HG03520 (cell line): ENCODE measurements at regions not wholly inside any gene's neighbourhood (a gene's known extent, or its start where the extent isn't known, plus 50 kb on each side); places are given as distances from the start of the nearest gene placed in this dataset.

Experiments
- ATAC-seq: cut with Tn5 transposase; IDR thresholded peaks from one replicate; pipeline ENCODE4 v1.9.1; 2021; ENCODE audit warnings: mild to moderate bottlenecking, moderate library complexity; ENCODE audit not compliant: unreplicated experiment

DNA sequence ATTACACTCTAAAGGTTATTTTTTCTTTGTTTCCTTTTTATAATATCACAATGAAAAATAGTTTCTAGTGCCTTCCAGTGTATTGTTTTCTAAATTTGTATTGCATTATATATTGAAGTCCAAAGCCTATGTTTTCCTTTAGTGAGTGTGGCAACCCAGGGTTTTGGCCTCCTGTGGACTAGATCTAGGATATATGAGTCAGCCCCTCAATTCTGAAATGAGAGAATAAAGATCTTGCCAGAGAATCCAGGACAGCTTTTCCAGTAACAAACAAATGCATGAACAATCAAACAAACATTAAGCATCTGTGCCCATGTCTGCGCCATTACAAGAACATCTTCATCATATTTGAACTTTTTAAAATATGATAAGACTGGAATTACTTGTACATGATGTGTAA is 70.7 kb upstream of the SSTR1 start:
- no peak for ATAC-seq

GRCh38 chr14:38138473-38139138 is 69.1 kb upstream of the SSTR1 start:
- ATAC-seq, result no peak

GRCh38 chr14:38139926-38140325 is 67.8 kb upstream of the SSTR1 start:
- ATAC-seq, result no peak

- no peak for ATAC-seq
These were observed 64.5 kb upstream of the SSTR1 start for GRCh38 chr14:38143170-38143569.

DNA sequence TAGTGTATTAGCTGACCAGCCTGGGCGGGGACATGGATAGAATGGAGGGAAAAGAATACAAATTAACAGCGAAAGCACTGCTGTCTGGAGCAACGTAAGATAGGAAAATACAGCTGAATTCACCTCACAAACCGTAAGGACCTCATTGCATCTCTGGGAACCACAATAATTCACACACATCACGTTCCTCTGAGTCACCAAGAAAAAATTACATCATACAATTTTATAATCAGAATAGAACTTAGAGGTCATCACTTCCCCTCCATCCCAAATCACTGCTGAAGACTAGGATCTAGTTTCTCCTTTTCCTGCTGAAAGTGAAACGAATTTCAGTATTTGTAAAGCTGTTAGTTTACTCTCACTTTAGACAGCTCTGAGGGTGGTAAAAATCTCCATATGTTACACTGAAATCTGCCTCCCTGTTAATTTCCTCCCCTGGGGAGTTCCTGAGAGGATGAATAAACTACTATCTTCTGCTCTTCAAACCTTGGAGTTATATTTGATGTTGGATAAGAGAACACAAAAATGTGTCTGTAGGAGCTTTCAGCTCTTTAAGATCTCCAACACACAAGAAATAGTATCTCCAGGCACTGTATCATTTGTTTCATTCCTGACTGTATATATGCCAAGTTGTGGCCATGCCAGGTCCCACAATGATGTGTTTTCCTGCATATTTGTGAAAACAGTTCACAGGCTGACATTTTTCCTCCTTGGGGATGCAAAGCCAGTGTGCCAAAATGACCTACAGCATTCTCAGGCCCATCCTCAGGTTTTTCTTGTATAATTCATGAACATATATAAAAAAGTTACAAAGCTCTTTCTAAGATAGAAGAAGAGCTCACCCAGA is 63.8 kb upstream of the SSTR1 start:
- no peak for ATAC-seq

DNA sequence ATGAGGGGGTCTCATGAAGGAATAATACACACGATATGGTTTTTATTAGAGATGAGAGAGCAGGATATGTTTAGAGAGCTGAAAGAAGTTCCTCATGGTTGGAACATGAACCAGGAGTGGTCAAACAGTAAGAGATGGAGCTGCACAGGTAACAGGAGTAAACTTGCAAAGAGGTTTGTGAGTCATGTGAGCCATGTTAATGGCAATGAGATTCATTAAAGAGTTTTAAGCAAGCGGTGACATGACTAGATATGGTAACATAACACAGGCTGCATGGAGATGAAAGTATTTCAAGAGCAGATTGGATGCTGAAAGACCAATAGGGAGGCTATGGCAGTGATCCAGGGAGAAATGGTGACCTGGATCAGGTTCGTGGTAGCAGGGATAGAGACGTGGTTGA is 62.6 kb upstream of the SSTR1 start:
- no peak for ATAC-seq

GRCh38 chr14:38150075-38150474 is 57.6 kb upstream of the SSTR1 start:
- no peak for ATAC-seq
